Myocyte (in vitro differentiated cells): ENCODE measurements at regions not wholly inside any gene's neighbourhood (a gene's known extent, or its start where the extent isn't known, plus 50 kb on each side); places are given as distances from the start of the nearest gene placed in this dataset.

Experiments
- DNase-seq: peaks from one replicate; pipeline ENCODE4 v3.0.0-alpha.2; 2012; ENCODE audit warnings: low read depth

- DNase-seq, result no peak
Measured at GRCh38 chr22:22799561-22799960, 88.1 kb upstream of the IGLL5 start.

GRCh38 chr22:22800716-22801115 is 86.9 kb upstream of the IGLL5 start:
- peak; percentile 39 for DNase-seq

GRCh38 chr22:22802339-22802970 is 85.2 kb upstream of the IGLL5 start:
- no peak for DNase-seq

- no peak for DNase-seq
Measured at GRCh38 chr22:22803285-22803853, 84.2 kb upstream of the IGLL5 start.

GRCh38 chr22:22810018-22810427 is 77.6 kb upstream of the IGLL5 start:
- peak; percentile 33 for DNase-seq

- no peak for DNase-seq
Measured at GRCh38 chr22:22810471-22810870, 77.1 kb upstream of the IGLL5 start.

- no peak for DNase-seq
Measured at GRCh38 chr22:22811016-22812009, 76.3 kb upstream of the IGLL5 start.

- no peak for DNase-seq
Measured at GRCh38 chr22:22812031-22812905, 75.3 kb upstream of the IGLL5 start.

GRCh38 chr22:22813126-22814075 is 74.2 kb upstream of the IGLL5 start:
- DNase-seq, result no peak

GRCh38 chr22:22814666-22815396 is 72.8 kb upstream of the IGLL5 start:
- DNase-seq, result no peak

GRCh38 chr22:22815397-22816170 is 72.0 kb upstream of the IGLL5 start:
- DNase-seq, result no peak

GRCh38 chr22:22816171-22816514 is 71.5 kb upstream of the IGLL5 start:
- no peak for DNase-seq

- no peak for DNase-seq
Measured at GRCh38 chr22:22816766-22817410, 70.7 kb upstream of the IGLL5 start.

- no peak for DNase-seq
Measured at GRCh38 chr22:22817468-22818201, 70.0 kb upstream of the IGLL5 start.

GRCh38 chr22:22818202-22818538 is 69.4 kb upstream of the IGLL5 start:
- no peak for DNase-seq

- no peak for DNase-seq
Measured at GRCh38 chr22:22818861-22819855, 68.5 kb upstream of the IGLL5 start.
